ENCODE measurements at regions not wholly inside any gene's neighbourhood (a gene's known extent, or its start where the extent isn't known, plus 50 kb on each side); places are given as distances from the start of the nearest gene placed in this dataset.

GRCh38 chrX:43314525-43314924 is 341.6 kb upstream of the MAOA start:
- H3K36me3 Mint-ChIP-seq (ENCODE audit: unreplicated experiment), result no peaks in the 10 kb centered on the region
- DNase-seq, result no peak
- no peak overlapping the region for H3K4me3 Mint-ChIP-seq (ENCODE audit: unreplicated experiment)
- TF ChIP-seq, protein P1, sequence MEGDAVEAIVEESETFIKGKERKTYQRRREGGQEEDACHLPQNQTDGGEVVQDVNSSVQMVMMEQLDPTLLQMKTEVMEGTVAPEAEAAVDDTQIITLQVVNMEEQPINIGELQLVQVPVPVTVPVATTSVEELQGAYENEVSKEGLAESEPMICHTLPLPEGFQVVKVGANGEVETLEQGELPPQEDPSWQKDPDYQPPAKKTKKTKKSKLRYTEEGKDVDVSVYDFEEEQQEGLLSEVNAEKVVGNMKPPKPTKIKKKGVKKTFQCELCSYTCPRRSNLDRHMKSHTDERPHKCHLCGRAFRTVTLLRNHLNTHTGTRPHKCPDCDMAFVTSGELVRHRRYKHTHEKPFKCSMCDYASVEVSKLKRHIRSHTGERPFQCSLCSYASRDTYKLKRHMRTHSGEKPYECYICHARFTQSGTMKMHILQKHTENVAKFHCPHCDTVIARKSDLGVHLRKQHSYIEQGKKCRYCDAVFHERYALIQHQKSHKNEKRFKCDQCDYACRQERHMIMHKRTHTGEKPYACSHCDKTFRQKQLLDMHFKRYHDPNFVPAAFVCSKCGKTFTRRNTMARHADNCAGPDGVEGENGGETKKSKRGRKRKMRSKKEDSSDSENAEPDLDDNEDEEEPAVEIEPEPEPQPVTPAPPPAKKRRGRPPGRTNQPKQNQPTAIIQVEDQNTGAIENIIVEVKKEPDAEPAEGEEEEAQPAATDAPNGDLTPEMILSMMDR (IDR thresholded peaks at IDR 0.05; ENCODE audit: partially characterized antibody, unreplicated experiment), result no peak
- no peaks in the 10 kb centered on the region for H3K27me3 Mint-ChIP-seq (ENCODE audit: unreplicated experiment)
- H3K9me3 Mint-ChIP-seq (ENCODE audit: unreplicated experiment), result no peaks in the 10 kb centered on the region
- no peak overlapping the region for H3K27ac Mint-ChIP-seq (ENCODE audit: unreplicated experiment)
- H3K4me1 Mint-ChIP-seq (ENCODE audit: low read depth, unreplicated experiment), result no peaks in the 10 kb centered on the region

GRCh38 chrX:43315622-43316021 is 340.5 kb upstream of the MAOA start:
- no peak for DNase-seq
- H3K4me3 Mint-ChIP-seq (ENCODE audit: unreplicated experiment), result no peak overlapping the region
- no peak overlapping the region for H3K27ac Mint-ChIP-seq (ENCODE audit: unreplicated experiment)
- TF ChIP-seq, protein P1 (IDR thresholded peaks at IDR 0.05; ENCODE audit: partially characterized antibody, unreplicated experiment), result no peak
- no peaks in the 10 kb centered on the region for H3K4me1 Mint-ChIP-seq (ENCODE audit: low read depth, unreplicated experiment)
- H3K36me3 Mint-ChIP-seq (ENCODE audit: unreplicated experiment), result no peaks in the 10 kb centered on the region
- H3K9me3 Mint-ChIP-seq (ENCODE audit: unreplicated experiment), result no peaks in the 10 kb centered on the region
- H3K27me3 Mint-ChIP-seq (ENCODE audit: unreplicated experiment), result no peaks in the 10 kb centered on the region

DNA sequence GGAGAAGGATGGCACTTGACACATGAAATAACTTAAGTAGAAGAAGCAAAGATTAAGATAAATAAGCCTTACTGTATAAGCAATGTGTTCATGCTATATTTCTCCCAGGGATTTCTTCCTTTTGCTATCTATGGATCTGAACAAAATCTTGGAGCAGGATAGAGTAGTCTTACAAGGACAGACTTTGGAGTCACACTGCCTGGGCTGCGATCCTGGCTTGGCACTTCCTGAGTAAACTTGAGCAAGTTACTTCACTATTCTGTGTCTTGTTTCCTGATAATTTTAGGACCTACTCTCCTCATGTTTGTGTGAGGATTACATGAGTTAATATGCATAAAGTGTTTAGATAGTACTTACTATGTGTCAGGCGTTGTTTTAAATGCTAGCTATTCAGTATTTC is 340.0 kb upstream of the MAOA start:
- H3K27ac Mint-ChIP-seq (ENCODE audit: unreplicated experiment), result no peak overlapping the region
- DNase-seq, result peak; percentile 5
- no peaks in the 10 kb centered on the region for H3K4me1 Mint-ChIP-seq (ENCODE audit: low read depth, unreplicated experiment)
- H3K36me3 Mint-ChIP-seq (ENCODE audit: unreplicated experiment), result no peaks in the 10 kb centered on the region
- H3K27me3 Mint-ChIP-seq (ENCODE audit: unreplicated experiment), result no peaks in the 10 kb centered on the region
- H3K4me3 Mint-ChIP-seq (ENCODE audit: unreplicated experiment), result no peak overlapping the region
- no peaks in the 10 kb centered on the region for H3K9me3 Mint-ChIP-seq (ENCODE audit: unreplicated experiment)
- TF ChIP-seq, protein P1 (IDR thresholded peaks at IDR 0.05; ENCODE audit: partially characterized antibody, unreplicated experiment), result no peak

- Mint-ChIP-seq H3K27ac (ENCODE audit: unreplicated experiment) (no peak overlapping the region), H3K36me3 (ENCODE audit: unreplicated experiment) (no peaks in the 10 kb centered on the region), H3K27me3 (ENCODE audit: unreplicated experiment) (no peaks in the 10 kb centered on the region), H3K9me3 (ENCODE audit: unreplicated experiment) (no peaks in the 10 kb centered on the region), H3K4me1 (ENCODE audit: low read depth, unreplicated experiment) (no peaks in the 10 kb centered on the region), H3K4me3 (ENCODE audit: unreplicated experiment) (no peak overlapping the region)
- TF ChIP-seq, protein P1 (IDR thresholded peaks at IDR 0.05; ENCODE audit: partially characterized antibody, unreplicated experiment), result no peak
- no peak for DNase-seq
These were observed 338.7 kb upstream of the MAOA start for GRCh38 chrX:43317378-43317777.

DNA sequence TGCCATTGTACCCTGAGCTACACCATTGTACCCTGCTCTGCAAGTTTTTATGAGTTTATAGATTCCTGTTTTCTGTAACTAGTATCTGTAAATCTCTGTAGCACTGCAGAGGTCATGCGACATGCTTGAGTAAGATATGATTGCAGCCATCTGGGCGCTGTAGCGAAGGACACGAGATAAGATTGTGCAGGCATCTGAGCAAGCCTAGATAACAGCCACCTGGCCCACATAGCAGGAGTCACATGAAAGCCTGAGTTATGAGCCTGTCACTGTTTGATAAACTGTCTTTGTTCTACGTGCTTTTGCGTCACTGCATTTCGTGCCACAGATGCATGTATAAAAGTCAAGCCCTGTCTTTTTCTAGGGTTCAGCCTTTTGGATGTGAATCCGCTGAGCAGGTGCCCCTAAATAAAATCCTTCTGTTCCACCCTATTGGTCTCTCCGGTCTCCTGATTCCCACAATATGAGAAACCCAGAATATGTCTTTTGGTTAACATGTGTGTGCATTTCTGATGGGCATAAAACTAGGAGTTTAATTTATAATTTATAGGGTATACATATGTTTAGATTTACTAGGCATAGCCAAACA is 327.6 kb upstream of the MAOA start:
- H3K36me3 Mint-ChIP-seq (ENCODE audit: unreplicated experiment), result no peaks in the 10 kb centered on the region
- H3K9me3 Mint-ChIP-seq (ENCODE audit: unreplicated experiment), result peaks cover 1% of the 10 kb centered on the region
- no peak for DNase-seq
- no peaks in the 10 kb centered on the region for H3K27me3 Mint-ChIP-seq (ENCODE audit: unreplicated experiment)
- no peak overlapping the region for H3K4me3 Mint-ChIP-seq (ENCODE audit: unreplicated experiment)
- H3K4me1 Mint-ChIP-seq (ENCODE audit: low read depth, unreplicated experiment), result no peaks in the 10 kb centered on the region
- TF ChIP-seq, protein P1 (IDR thresholded peaks at IDR 0.05; ENCODE audit: partially characterized antibody, unreplicated experiment), result no peak
- H3K27ac Mint-ChIP-seq (ENCODE audit: unreplicated experiment), result no peak overlapping the region
